Fibroblast of gingiva (primary cell): ENCODE measurements at regions not wholly inside any gene's neighbourhood (a gene's known extent, or its start where the extent isn't known, plus 50 kb on each side); places are given as distances from the start of the nearest gene placed in this dataset.

Experiments used
- DNase-seq: peaks from one replicate; pipeline ENCODE4 v3.0.0-alpha.2; 2011; ENCODE audit warnings: low read depth

GRCh38 chr3:6779140-6779539 lies 81.8 kb upstream of the GRM7 start:
- no peak for DNase-seq

DNA sequence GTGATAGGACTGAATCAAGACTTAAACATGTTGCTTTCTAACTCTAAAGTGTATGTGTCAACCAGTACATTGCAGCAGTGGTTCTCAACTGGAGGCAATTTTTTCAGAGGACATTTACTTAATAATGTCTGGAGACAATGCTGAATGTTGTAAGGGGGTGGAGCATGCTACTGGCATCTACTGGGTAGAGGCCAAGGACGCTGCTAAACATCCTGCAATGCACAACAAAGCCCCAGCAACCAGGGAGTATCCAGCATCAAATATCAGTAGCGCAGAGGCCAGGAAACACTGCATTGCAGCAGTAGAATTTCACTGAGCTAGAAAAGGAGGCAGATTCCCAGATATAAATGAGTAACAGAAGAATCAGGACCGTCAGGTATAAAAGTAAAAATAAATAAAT lies 79.8 kb upstream of the GRM7 start:
- no peak for DNase-seq

GRCh38 chr3:6785726-6786125 lies 75.2 kb upstream of the GRM7 start:
- DNase-seq: no peak

DNA sequence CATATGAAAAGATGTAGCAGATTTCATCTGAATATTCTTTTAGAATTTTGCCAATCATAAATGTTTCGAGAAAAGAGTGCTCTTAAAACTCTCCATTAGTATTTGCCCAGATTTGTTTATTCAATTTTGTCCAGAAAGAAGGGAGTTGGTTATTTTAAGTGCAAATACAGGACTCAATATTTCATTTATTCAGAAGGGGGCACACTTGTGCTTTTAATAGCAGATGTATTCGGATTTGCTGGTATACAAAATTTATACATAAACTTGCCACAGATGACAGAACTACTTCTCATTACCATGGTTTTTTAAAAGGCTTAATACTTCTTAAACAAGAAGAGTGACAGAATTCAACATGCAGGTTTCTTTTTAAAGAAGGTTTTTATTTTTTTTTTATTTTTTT lies 69.8 kb upstream of the GRM7 start:
- no peak for DNase-seq

DNA sequence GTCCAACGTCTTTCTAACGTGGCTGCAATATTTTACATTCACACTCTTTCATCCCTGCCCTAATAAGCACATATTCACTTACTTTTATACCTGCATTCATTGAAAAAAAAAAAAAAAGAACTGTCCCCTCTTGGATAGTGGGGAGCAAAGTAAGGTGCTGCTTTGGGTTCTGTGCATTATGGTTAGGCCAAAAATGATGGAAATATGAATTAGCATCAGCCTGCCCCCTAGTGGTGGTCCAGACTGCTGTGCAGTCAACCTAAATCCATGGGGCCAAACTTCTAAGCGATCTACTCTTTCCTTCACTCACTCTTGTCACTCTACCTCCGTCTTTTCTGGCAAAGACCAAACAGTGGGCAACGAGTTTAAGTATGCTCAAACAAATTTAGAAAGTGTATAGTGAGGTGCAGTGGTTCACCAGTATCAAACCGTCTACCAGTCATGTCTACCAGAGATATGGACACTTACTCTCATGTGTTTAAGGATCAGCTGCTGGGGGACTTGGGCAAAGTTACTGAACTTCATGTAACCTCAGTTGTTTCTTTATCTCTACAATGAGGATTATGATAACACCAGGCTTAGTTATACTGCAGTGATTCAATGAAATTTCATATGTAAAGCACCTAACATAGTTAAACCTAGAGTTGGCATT lies 61.5 kb upstream of the GRM7 start:
- no peak for DNase-seq

DNA sequence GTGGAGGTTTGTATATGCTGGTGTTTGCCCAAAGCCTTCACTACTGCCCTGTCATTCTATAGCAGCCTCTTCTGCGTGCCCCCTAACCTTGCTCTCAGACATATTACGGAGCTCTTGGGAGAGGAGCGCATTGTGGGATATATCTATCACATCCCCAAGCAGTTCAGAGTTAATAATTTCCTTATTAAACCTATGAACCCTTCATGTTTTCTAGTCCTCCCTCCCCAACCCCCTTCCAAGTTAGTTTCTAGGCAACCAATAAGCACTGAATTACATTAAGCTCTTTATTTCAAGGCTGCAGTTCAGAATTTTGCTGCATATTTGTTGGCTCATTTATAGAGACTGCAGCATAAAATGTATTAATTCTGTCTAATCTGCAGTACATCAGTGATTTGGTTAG lies 57.3 kb upstream of the GRM7 start:
- DNase-seq: no peak

GRCh38 chr3:6805236-6805635 lies 55.7 kb upstream of the GRM7 start:
- DNase-seq: no peak

- no peak for DNase-seq
Observed at GRCh38 chr3:6806991-6807390, 53.9 kb upstream of the GRM7 start.

DNA sequence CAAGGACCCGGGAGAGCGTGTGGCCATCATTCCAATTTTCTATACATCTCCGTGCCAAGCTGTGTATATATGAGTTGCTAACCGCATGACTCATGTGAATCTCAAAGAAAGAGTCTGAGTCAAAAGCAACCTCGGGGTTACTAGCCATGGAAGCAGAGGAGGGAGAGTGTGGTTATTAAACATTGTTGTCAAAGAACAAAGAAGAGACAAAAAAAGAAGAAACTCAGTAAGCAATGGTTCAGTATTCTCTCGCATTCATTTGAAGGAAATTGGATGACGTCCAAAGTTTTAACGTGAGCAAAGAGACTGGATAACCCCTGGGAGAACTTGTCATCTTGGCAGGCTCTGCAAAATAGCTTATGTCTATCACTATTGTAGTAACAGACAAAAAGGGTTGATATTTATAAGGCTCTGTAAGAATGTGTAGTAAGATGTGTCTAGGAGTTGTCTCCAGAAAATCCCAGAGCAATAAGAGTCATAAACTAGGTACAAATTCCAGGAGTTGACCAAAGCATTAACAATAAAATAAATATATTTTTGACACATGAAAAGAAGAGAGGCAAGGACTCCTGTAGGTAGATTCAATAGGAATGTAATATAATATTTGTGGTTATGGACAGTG lies 52.8 kb upstream of the GRM7 start:
- DNase-seq: no peak

DNA sequence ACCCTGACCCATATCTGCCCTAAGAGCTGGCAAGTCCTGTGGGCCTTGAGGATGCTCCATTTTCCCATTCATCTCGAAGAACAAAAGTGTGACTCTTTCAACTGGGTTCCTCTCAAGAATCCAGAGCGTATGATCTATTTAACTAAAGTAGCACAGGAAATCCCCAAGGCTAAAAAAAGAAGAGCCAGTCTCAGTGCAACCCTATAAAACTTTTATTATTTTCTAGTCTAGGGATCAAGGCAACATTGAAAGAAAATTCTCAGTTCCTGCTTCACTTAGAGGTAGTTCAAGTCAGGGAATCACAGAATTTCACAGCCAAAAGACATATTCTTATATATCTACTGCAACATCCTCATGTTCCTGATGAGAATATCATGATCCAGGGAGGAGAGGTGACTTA lies 51.6 kb upstream of the GRM7 start:
- no peak for DNase-seq
